ENCODE measurements at regions not wholly inside any gene's neighbourhood (a gene's known extent, or its start where the extent isn't known, plus 50 kb on each side); places are given as distances from the start of the nearest gene placed in this dataset.

GRCh38 chr4:117588771-117589170 lies 445.5 kb upstream of the NDST3 start:
- Mint-ChIP-seq H3K27ac (no peak overlapping the region), H3K9me3 (no peaks in the 10 kb centered on the region), H3K36me3 (ENCODE audit: insufficient read depth in 1 of 3, low read depth in 3 of 3) (no peaks in the 10 kb centered on the region), H3K4me1 (no peaks in the 10 kb centered on the region), H3K4me3 (no peak overlapping the region), H3K27me3 (ENCODE audit: low read depth) (no peaks in the 10 kb centered on the region)
- Histone ChIP-seq H3K79me1 (ENCODE audit: insufficient read depth, low read depth, low read length, poor library complexity, severe bottlenecking) (no peaks in the 10 kb centered on the region), H4K8ac (replicated peaks; ENCODE audit: insufficient read length, low read depth, low read length) (no peak overlapping the region), H3T11ph (ENCODE audit: low read length) (no peak overlapping the region), H3K18ac (ENCODE audit: insufficient read length, low read depth, low read length) (no peak overlapping the region), H2BK20ac (ENCODE audit: low read depth, low read length, poor library complexity, severe bottlenecking) (no peak overlapping the region), H4K20me1 (ENCODE audit: control insufficient read depth, insufficient read depth, insufficient read length) (no peaks in the 10 kb centered on the region), H3K9me3 (ENCODE audit: control insufficient read depth, low read depth, low read length) (no peaks in the 10 kb centered on the region), H2BK12ac (ENCODE audit: insufficient read length, low read depth, low read length) (no peak overlapping the region), H4K5ac (ENCODE audit: insufficient read length, low read depth, low read length) (no peak overlapping the region), H3K23me2 (ENCODE audit: insufficient read length, low read depth, low read length, poor library complexity, severe bottlenecking) (no peaks in the 10 kb centered on the region), H3K27me3 (ENCODE audit: insufficient read depth, low read length) (no peaks in the 10 kb centered on the region), H2AFZ (ENCODE audit: low read length) (no peak overlapping the region), H3K23ac (ENCODE audit: insufficient read length, low read depth, low read length) (no peak overlapping the region), H3K56ac (ENCODE audit: insufficient read length, low read depth, low read length) (no peak overlapping the region), H2BK5ac (ENCODE audit: insufficient read length, low read length) (no peak overlapping the region), H3K27ac (ENCODE audit: insufficient read length, low read depth, low read length) (no peak overlapping the region), H2BK120ac (ENCODE audit: low read depth, low read length, poor library complexity, severe bottlenecking) (no peak overlapping the region), H4K91ac (ENCODE audit: insufficient read length, low read depth, low read length) (no peak overlapping the region), H3K4me1 (ENCODE audit: insufficient read depth, low read length) (no peaks in the 10 kb centered on the region), H3K79me2 (ENCODE audit: insufficient read depth, low read length) (no peaks in the 10 kb centered on the region), H3K14ac (ENCODE audit: insufficient read depth, low read length) (no peak overlapping the region), H3K9ac (ENCODE audit: extremely low read depth, insufficient read length, low read length) (no peak overlapping the region), H3K4ac (ENCODE audit: low read depth, low read length) (no peak overlapping the region), H2AK5ac (ENCODE audit: insufficient read length, low read length) (no peak overlapping the region), H2BK15ac (ENCODE audit: low read depth, low read length) (no peak overlapping the region), H3K4me2 (ENCODE audit: insufficient read depth, insufficient read length, low read length) (no peak overlapping the region)
- no CpG with 5 or more reads among the region's 4 CpGs for WGBS (ENCODE audit: extremely low coverage, insufficient read length, low lambda C conversion rate)
- DNase-seq = no peak
- TF ChIP-seq, protein P1, sequence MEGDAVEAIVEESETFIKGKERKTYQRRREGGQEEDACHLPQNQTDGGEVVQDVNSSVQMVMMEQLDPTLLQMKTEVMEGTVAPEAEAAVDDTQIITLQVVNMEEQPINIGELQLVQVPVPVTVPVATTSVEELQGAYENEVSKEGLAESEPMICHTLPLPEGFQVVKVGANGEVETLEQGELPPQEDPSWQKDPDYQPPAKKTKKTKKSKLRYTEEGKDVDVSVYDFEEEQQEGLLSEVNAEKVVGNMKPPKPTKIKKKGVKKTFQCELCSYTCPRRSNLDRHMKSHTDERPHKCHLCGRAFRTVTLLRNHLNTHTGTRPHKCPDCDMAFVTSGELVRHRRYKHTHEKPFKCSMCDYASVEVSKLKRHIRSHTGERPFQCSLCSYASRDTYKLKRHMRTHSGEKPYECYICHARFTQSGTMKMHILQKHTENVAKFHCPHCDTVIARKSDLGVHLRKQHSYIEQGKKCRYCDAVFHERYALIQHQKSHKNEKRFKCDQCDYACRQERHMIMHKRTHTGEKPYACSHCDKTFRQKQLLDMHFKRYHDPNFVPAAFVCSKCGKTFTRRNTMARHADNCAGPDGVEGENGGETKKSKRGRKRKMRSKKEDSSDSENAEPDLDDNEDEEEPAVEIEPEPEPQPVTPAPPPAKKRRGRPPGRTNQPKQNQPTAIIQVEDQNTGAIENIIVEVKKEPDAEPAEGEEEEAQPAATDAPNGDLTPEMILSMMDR (conservative IDR thresholded peaks at IDR 0.05) = no peak

All from H9 (cell line).